ENCODE measurements at regions not wholly inside any gene's neighbourhood (a gene's known extent, or its start where the extent isn't known, plus 50 kb on each side); places are given as distances from the start of the nearest gene placed in this dataset.

DNA sequence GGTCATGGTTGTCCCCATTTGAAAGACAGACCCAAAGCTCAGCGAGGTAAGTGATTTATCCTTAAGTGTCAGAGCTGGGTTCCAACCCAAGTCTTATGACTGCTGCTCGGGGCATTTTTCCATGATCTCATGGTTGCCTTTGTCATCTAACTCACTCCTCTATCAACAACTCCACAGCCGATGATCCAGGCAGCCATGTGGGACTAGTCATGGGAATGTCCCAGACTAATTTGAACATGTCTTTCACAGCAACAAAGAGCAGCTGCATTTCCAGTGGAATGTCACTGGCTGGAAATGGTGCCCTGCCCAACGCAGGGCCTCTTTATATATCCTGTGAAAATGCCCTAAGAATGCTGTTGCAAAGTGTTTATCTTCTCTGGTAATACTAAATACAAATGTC is 284.8 kb upstream of the PPARGC1A start:
- no peak for FAIRE-seq
- DNase-seq (ENCODE audit: insufficient read length, low spot score), result no peak

DNA sequence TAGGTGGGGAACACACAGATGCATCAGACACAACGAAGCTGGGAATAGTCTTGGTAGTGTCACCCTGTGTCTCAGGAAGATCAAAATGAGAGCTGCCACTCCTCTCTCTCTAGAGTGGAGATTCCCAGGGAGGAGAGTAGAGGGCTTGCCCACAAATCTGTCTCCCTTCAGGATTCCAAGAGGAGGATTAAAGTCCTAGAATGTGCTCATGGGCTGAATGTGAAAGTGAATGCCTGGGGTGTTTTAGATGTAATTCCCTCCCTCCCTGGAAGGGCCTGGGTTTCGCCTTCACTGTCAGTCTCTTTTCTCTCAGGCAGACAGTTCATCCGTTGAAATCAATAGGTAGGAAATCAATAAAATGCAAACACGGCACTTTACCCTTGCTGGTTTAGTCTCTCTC is 282.6 kb upstream of the PPARGC1A start:
- FAIRE-seq (no peak), DNase-seq (ENCODE audit: insufficient read length, low spot score) (no peak)

DNA sequence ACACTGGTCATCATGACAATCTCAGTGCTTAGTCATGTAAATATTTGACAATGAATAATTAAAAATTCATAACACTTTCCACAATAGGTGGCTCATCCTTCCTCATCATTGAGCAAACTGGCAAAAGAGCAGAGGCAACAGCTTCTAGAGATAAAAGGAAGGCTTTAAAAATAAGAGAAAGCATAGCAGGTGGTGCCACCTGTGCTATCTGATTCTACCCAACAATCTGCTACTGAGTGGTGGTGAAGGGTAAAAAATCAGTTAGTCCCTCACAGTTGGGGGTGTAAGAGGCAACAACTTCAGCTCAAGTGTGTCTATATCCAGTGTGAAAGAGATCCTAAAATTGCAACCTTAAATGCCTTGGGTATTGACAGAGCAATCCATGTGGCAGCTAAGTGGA is 280.1 kb upstream of the PPARGC1A start:
- DNase-seq (ENCODE audit: insufficient read length, low spot score) (no peak), FAIRE-seq (no peak)

DNA sequence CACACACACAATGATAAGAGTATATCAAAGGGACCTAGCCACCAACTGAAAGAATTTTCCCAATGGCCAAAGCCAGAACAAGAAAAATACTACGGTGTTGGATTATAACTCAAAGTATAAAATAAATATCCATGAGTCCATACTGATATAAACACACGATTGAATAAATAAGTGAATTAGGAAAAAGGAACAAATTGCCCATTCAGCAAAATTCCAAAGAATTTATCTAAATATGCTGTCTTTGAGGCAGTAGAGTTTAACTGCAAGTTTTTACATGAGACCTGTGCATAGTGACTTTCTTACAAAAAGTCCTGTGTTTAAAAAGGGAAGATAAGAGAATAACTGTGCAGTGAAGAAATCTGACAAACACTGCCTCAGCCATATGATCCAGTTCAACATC is 278.8 kb upstream of the PPARGC1A start:
- DNase-seq (ENCODE audit: insufficient read length, low spot score), result no peak
- FAIRE-seq, result no peak

DNA sequence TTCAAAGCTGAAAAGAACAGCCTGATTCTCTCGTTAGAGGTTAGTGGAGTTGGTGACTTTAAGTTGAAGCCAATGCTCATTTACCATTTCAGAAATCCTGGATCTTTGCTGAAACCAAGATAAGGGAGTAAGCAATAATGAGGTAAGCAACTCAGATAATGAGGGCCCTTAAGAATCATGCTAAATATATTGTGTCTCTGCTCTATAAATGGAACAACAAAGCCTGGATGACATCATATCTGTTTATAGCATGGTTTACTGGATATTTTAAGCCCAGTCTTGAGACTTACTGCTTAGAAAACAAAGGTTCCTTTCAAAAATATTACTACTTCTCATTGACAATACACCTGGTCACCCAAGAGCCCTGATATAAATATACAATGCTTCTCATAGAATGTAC is 276.7 kb upstream of the PPARGC1A start:
- no peak for FAIRE-seq
- no peak for DNase-seq (ENCODE audit: insufficient read length, low spot score)

DNA sequence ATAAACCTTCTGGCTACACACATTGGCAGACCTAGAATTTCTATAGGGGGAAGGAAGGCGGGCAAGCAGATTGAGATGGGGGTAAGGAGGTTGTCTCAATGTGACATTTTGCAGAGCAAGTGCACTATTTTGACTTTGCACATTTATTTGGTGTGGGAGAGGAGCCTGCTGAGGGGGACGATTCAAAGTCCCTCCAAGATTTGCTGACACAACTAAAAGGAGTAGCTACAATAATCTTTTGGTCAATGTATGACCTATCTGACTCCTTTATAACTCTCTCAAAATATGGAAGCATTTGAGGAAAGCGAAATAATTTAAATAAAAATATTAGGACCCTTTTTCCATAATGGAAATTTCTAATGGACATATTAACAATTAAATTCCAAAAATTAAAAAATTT is 274.9 kb upstream of the PPARGC1A start:
- DNase-seq (ENCODE audit: insufficient read length, low spot score), result no peak
- no peak for FAIRE-seq

DNA sequence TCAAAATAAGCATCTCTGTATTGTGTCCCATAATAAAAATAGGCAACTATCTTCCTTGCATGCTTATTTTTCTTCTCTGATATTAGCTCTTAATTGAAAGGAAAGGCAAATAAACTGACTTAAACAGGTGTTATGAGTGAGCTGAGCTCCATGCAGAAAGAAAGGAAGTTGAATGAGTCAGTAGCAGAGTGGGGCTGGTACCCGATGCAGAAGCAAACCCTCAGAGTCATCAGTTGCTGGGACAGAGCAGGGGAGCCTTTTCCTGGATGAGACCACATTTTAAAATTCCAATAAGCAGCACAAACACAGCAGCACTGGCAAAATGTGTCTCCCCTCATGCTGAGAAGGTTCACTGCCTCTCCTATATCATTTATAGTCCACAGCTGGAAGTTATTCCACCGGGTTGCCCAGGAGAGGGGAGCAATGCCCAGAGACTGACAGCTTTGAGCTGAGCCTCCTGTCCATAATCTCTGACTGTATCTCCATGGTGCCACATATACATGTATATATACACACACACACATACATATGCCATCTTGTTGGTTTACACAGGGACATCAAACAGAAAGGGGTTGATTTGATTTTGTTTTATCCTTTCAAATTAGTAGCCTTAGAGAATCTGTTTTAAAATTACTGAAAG is 274.3 kb upstream of the PPARGC1A start:
- DNase-seq (ENCODE audit: insufficient read length, low spot score), result no peak
- FAIRE-seq, result no peak

DNA sequence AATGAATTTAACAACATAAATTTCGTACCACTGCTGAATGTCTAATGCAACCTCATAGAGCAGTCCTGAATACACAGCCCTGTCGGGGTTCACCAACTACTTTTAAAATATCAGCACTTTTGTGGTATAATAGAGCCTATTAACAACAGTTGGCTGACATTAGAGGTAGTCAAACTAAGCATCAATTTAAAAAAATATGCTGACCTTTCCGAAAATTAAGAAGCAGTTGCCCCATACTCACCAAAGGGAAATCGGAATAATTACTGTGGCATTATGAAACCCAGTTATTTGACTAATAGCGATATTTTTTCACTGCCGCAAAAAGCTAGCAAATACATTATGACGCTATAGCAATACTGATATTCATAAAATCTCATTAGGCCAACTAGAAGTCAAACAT is 273.5 kb upstream of the PPARGC1A start:
- FAIRE-seq (no peak), DNase-seq (ENCODE audit: insufficient read length, low spot score) (no peak)

DNA sequence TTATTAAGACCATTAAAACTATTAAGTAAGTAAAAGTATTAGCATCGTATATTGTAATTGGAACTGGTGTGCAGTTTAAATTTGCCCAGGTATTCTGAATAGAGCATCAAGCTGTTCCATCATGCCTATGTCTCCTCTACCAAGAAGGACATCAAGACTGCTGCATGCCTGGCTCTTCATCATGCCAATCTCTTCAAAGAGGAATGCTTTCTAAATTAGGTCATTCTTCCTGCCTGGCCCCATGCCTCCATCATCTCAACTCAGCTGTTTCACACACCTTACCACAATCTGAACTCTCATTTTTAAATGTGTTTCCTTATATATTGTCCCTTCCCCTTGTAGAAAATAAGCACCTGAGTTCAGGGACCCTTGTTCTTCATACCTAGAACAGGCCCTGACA is 270.5 kb upstream of the PPARGC1A start:
- DNase-seq (ENCODE audit: insufficient read length, low spot score) (no peak), FAIRE-seq (no peak)

DNA sequence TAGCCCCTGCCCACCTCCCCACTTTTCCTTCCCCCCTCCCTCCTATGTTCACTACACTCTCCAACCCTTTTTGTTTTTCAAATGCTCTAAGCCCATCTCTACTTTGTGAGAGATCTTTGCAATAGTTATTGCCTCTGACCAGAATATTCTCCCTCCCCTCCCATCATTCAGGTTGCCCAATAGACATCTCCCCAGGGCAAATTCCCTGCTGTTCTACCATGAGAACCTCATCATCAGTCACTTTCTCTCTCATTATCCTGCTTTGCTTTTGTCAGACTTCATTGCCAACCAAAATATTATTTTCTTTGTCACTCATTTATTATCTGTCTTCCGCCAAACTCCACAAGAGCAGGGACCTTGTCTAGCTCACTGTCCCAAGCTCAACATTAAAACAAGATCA is 268.2 kb upstream of the PPARGC1A start:
- no peak for FAIRE-seq

DNA sequence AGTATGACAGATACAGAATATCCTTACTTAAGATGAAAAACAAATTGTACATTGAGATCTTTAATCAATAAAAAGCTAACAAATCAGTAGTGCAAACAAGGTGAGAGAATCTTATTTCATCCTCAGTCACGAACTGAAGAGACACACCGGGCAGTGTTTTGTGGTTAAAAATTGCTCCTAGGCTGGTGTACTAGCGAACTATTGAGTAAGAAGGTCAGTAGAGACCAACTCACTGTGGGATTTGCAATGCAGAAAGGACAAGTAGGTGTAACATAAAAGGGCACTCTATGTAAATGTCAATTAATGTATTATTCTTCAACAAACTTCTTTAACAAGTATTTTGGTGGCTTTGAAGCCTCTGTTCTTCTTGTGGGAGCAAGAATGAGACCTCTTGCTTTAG is 260.2 kb upstream of the PPARGC1A start:
- DNase-seq (ENCODE audit: insufficient read length, low spot score) (no peak), FAIRE-seq (no peak)

More for the DNA sequence above, 268.2 kb upstream of the PPARGC1A start:
- DNase-seq (ENCODE audit: insufficient read length, low spot score), result no peak

DNA sequence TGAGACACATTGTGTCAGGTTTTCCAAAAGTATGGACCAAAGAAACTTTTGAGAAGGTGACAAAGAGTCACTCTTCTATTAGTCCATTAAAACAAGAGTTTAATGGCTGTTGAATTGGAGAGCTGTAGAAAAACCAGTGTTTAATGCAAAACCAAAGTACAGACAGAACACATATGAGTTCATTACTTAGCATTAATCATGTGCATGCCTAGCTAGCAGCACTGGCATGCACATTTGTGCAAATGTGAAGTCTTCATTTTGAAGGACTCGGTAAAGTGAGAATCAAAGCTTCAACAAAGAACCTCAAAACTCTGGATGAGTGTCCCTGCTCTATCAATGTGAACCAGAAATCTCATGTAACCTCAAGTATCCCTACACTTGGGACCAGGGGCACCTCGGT is 256.3 kb upstream of the PPARGC1A start:
- DNase-seq (ENCODE audit: insufficient read length, low spot score), result no peak
- no peak for FAIRE-seq

DNA sequence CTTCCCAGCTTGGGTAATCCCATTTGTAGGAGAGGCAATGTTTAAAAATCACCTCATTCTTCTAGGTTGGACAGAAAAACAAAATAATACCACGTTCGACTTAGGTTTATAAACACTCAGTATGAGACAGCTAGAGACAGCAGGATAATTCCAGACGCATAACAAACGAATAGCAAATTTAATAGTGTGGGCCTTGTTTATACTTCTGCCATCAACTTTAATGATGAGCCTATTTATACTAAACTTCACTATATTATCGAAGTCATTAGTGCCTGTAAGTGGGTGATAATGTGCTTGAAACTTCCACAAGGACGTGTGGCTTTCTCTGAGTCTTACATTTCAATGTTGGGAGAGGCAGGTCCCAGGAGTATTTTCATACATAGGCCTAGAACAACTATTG is 255.7 kb upstream of the PPARGC1A start:
- FAIRE-seq (no peak), DNase-seq (ENCODE audit: insufficient read length, low spot score) (no peak)

DNA sequence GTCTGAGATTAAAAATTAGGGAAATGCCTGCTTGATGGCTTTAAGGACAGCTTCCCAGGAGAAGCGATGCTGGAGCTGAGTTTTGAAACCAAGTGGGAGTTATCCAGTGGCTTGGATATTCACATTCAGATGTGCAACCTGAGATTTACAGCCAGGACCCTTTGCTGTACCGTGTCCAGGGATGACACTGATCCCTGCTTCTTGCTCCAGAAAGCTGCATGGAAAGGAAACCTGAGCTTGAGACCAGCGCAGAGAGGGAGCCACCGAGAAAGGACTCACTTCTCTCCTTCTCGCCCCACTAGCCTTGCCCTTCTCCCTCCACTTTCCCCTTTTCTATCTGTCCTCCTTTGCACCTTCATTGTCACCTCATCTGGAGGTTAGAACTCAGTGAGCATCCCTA is 254.5 kb upstream of the PPARGC1A start:
- DNase-seq (ENCODE audit: insufficient read length, low spot score) (no peak), FAIRE-seq (no peak)

DNA sequence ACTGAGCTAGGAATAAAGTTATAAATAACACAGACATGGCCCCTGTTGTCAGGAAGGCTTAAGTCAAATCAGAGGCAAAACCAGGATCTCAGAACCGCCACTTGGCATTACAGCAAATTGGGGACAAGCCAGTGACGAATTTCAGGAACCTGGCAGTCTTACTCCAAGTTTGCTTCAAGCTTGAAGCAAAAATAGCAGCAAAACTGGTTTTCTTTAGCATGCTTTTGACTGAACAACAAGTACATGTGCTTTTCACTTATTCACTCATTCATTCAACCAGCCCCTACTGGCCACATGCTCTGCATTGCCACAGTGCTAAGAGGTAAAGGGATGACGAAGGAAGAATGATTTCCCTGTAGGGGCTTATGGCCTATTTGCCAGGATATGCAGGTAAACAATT is 253.9 kb upstream of the PPARGC1A start:
- FAIRE-seq (no peak), DNase-seq (ENCODE audit: insufficient read length, low spot score) (no peak)

DNA sequence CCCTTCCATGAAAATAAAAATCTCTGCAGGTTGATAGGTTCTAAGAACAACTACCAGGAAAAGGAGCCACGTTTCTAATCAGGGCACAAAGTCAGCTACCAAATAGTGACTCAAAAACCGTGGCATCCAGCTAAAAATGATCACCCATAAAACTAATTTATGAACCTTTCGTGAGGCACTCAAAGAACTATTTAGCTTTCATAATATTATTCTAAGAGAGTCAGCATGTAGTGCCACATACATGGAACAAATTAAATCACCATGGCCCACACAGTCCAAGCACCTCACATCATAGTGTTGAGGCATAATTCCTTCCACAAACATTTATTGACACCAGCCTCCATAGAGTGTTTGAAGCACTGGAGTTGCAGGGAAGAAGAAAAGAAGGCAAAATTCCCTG is 252.0 kb upstream of the PPARGC1A start:
- FAIRE-seq (no peak), DNase-seq (ENCODE audit: insufficient read length, low spot score) (no peak)

DNA sequence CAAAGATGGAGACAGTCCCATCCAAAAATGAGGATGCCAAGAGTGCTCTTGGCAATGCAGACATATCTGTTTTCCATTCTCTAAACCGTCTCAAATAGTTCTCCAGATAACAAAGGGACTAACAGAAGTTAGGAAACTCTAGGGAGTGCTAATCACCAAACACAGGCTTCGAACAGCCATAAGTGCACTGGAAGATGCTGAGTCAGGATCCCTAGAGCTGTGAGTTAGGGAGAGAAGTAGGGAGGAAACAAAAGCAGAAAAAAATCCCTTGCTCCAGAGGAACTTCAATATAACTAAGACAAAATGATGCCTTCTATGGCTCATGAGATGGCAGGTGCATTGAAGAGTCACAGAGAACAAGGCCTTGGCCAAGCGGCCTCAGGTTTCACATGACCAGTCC is 251.0 kb upstream of the PPARGC1A start:
- FAIRE-seq (no peak), DNase-seq (ENCODE audit: insufficient read length, low spot score) (no peak)

DNA sequence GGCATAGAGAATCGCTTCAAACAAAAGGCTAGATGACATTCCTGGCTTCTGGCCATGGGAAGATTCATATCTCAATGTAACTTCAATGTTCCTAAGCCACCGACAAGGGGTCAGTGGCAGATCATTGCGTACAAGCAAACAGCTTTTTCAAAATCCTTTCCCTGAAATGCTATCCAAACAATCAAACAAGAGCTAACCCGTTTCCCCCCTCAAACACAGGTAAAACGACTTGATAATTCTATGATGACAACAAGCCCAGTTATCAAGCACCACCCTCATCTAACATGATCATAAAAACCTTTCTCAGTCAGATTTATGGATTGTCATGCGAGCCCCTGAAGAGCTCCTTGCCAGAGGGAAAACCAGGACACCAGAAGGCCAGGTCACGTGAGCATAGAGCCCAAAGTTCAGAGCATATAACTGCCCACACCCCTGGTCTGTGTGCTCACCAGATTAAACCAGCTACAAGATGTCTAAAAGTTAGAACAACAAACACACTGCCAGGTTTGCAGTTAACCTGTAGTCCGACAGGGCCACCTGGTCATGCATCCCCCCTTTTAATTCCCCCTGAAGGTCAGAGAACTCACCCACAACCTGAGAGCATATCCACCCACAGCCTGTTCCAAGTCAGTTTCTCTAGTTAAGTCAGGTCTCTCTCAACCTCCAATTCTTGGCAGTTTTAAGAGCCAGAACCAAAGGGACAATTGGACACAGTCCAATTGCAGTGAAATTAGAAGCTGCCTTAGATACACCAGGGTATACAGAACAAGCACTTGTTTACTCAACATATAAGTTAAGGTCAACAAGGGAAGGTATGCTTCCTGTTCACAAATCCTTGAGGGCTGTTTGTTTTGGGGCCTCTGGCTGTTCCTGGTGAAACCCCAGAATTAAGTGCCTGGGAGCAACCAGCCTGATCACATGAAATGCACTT is 248.1 kb upstream of the PPARGC1A start:
- no peak for FAIRE-seq
- no peak for DNase-seq (ENCODE audit: insufficient read length, low spot score)

DNA sequence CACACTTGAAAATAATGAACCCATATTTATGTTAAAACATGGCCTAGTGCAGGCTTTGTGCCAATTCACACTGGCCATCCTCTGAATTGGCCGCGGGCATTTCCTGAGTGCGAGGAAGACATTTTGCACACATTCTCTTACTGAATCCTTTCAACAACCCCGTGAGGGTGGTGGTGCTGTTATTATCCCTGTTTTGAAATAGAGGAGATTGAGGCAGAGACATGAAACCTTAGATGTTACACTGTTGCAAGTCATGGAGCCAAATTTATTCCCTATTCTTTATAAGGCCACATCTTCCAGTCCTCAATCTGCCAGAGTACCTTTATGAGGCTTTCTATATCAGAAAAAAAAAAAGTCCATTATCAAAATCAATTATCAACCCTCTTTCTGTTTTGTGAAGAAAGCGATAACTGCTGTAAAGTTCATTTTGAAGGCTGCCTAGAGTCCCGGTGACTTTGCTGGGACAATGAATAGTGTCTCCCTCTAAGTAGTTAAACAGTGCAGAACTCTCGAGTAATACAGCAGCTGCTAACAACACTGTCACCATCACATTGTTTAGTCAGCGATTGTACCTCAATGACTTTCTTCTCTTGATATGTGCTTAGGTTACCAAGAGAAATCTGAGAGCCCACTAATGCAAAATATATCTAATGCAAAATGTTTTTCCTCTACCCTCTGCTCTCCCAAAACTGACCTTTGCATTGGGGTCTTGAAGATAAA is 242.3 kb upstream of the PPARGC1A start:
- DNase-seq (ENCODE audit: insufficient read length, low spot score) (no peak), FAIRE-seq (no peak)

DNA sequence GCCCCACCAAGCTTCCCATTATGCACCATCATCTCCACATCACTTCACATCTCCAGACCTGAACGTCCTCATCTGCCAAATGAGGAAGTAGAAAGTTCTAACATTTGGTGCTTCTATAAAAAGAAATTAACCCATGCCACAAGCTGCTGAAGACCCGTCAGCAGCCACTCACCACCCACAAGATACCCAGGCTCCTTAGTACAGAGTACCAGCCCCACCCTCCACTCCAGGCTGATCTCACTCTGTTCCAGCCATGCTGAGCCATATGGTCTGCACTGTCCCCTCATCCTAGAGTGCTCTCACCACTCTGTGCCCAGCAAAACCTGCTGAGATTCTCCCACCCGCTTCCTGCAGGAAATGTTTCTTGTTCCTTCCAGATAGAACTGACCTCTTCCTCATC is 240.8 kb upstream of the PPARGC1A start:
- FAIRE-seq, result no peak
- no peak for DNase-seq (ENCODE audit: insufficient read length, low spot score)

DNA sequence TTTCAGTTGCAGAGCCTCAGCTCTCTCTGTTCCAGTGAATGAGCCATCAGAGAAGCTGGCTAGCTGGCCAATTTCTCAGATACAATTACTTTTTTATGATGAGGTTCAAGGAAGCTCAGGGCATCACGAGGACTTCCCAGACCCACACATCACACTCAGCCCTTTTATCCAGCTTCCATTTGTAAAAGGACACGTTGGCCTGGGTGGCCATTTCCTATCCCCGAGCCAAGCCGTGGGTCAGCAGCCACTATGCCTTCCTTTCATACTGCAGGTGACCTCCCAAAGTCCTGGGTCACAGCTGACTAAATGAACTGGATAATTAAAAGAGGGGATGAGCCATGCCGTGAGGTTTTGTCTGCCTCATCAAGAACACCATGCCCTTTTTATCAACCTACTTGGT is 236.9 kb upstream of the PPARGC1A start:
- DNase-seq (ENCODE audit: insufficient read length, low spot score) (no peak), FAIRE-seq (no peak)
